GM13977 (cell line): ENCODE measurements at regions not wholly inside any gene's neighbourhood (a gene's known extent, or its start where the extent isn't known, plus 50 kb on each side); places are given as distances from the start of the nearest gene placed in this dataset.

Experiments used
- DNase-seq: peaks from one replicate; pipeline ENCODE4 v3.0.0; 2012; ENCODE audit warnings: low spot score
- CTCF ChIP-seq: IDR thresholded peaks from 2 replicates; pipeline ENCODE4 v1.5.1; 2012; ENCODE audit warnings: mild to moderate bottlenecking, control low read depth; ENCODE audit not compliant: insufficient read depth; ENCODE audit errors: extremely low read depth, missing control alignments
- in situ Hi-C: fragments of 300-500 bp; cut with MboI; formaldehyde crosslinking; loops from one replicate; pipeline ENCODE4 v1.12.0; 2022; ENCODE audit warnings: low sequenced_read_pairs, low pct_unique_long_range_greater_than_20kb, mixed read lengths, inconsistent platforms; ENCODE audit not compliant: unreplicated experiment

DNA sequence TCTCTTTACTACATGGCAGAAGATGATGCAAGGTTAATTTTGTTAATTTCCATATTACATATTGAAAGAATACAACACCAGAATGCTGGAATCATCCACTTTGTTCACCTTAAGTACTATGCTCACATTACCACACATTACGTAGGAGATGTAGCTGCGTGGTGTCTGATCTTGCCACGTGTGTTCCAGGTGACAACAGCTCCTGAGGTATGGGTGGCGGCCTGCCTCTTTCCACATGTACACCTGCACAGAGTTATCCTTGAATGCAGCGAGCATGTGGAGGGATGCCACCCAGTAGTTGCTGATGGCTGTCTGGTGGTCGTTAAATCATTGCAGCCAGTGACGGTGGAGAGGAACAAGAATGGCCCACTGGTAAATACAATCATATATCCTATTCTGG lies 740.5 kb upstream of the EEF2KMT start:
- DNase-seq, result no peak
- no peak for TF ChIP-seq CTCF
- in situ Hi-C loops, result no loop called here

GRCh38 chr16:5837007-5837670 lies 739.5 kb upstream of the EEF2KMT start:
- no peak for DNase-seq
- TF ChIP-seq CTCF, result no peak
- in situ Hi-C loops, result no loop called here

- DNase-seq, result no peak
- TF ChIP-seq CTCF, result no peak
- in situ Hi-C loops, result no loop called here
Measured at GRCh38 chr16:5835876-5836275, 738.3 kb upstream of the EEF2KMT start.

GRCh38 chr16:5826332-5826731 lies 728.7 kb upstream of the EEF2KMT start:
- TF ChIP-seq CTCF, result no peak
- in situ Hi-C loops, result no loop called here
- DNase-seq, result no peak

GRCh38 chr16:5820472-5820871 lies 722.9 kb upstream of the EEF2KMT start:
- TF ChIP-seq CTCF, result no peak
- in situ Hi-C loops, result no loop called here
- no peak for DNase-seq

GRCh38 chr16:5815570-5816237 lies 718.1 kb upstream of the EEF2KMT start:
- TF ChIP-seq CTCF, result no peak
- in situ Hi-C loops, result no loop called here
- DNase-seq, result no peak
